PC-9 (cell line): ENCODE measurements at regions not wholly inside any gene's neighbourhood (a gene's known extent, or its start where the extent isn't known, plus 50 kb on each side); places are given as distances from the start of the nearest gene placed in this dataset.

Experiments used
- BruUV-seq: library from RNA; stranded (reverse); fragments of 400-500 nt; replicated peaks from 2 replicates; lab custom pipeline; 2021; lab: Mats Ljungman, UMichigan
- CTCF ChIA-PET: fragments of 300-600 bp; sonication (Branson Sonifier 250); formaldehyde crosslinking; loops from one replicate; lab custom pipeline; 2022; ENCODE audit warnings: antibody characterized with exemption; lab: Charles Lee
- POLR2A ChIA-PET: fragments of 300-600 bp; sonication (Branson Sonifier 250); formaldehyde crosslinking; loops from one replicate; lab custom pipeline; 2022; ENCODE audit warnings: antibody characterized with exemption; ENCODE audit not compliant: unreplicated experiment; lab: Charles Lee
- DNase-seq, 2 experiments: peaks; one replicate each; pipeline versions ENCODE4 v3.0.0 to v3.0.0-alpha.2; 2015 to 2022; ENCODE audit warnings: mixed read lengths in 1 of 2
- H2AFZ ChIP-seq: fragments of 200-600 bp; sonication (generic); 2 replicates; pipeline ENCODE4 v1.8.1; 2017; ENCODE audit warnings: antibody characterized with exemption
- H3F3A ChIP-seq: fragments of 200-600 bp; sonication (generic); 2 replicates; pipeline ENCODE4 v1.8.1; 2017; ENCODE audit warnings: antibody characterized with exemption, mild to moderate bottlenecking, low read depth; ENCODE audit not compliant: insufficient read depth
- H3K27ac ChIP-seq: fragments of 200-600 bp; sonication (generic); 2 replicates; pipeline ENCODE4 v1.6.1; 2016; ENCODE audit warnings: mixed run types
- H3K27me3 ChIP-seq: fragments of 200-600 bp; sonication (generic); 2 replicates; pipeline ENCODE4 v1.6.1; 2016; ENCODE audit warnings: low read depth, mixed run types; ENCODE audit not compliant: insufficient read depth
- H3K36me3 ChIP-seq: fragments of 200-600 bp; sonication (generic); 2 replicates; pipeline ENCODE4 v1.6.1; 2016; ENCODE audit warnings: low read depth, mixed run types
- H3K4me1 ChIP-seq: fragments of 200-600 bp; sonication (generic); replicated peaks from 2 replicates; pipeline ENCODE4 v1.6.1; 2016; ENCODE audit warnings: mixed run types; ENCODE audit not compliant: insufficient read depth
- H3K4me2 ChIP-seq: fragments of 200-600 bp; sonication (generic); 2 replicates; pipeline ENCODE4 v1.6.1; 2017; ENCODE audit warnings: mixed run types
- H3K4me3 ChIP-seq: fragments of 200-600 bp; sonication (generic); 2 replicates; pipeline ENCODE4 v1.6.1; 2016; ENCODE audit warnings: mixed run types
- H3K79me2 ChIP-seq: fragments of 200-600 bp; sonication (generic); 2 replicates; pipeline ENCODE4 v1.6.1; 2017; ENCODE audit warnings: low read depth, mixed run types
- H3K9me2 ChIP-seq: fragments of 200-600 bp; sonication (generic); 2 replicates; pipeline ENCODE4 v1.8.1; 2017; ENCODE audit warnings: mild to moderate bottlenecking; ENCODE audit not compliant: insufficient read depth
- H3K9me3 ChIP-seq: fragments of 200-600 bp; sonication (generic); 2 replicates; pipeline ENCODE4 v1.8.1; 2016; ENCODE audit warnings: low read depth; ENCODE audit not compliant: insufficient read depth
- H4K20me1 ChIP-seq: fragments of 200-600 bp; sonication (generic); 2 replicates; pipeline ENCODE4 v1.8.1; 2017; ENCODE audit not compliant: insufficient read depth
- CTCF ChIP-seq: fragments of 200-600 bp; sonication (generic); conservative IDR thresholded peaks from 2 replicates; pipeline ENCODE4 v1.6.1; 2017; ENCODE audit warnings: mixed run types, antibody characterized with exemption, mild to moderate bottlenecking, moderate library complexity
- EZH2 ChIP-seq: fragments of 200-600 bp; sonication (generic); IDR thresholded peaks from 2 replicates; pipeline ENCODE4 v1.8.0; 2017; ENCODE audit warnings: antibody characterized with exemption, low read depth
- intact Hi-C: fragments of 100-400 bp; cut with micrococcal nuclease; formaldehyde crosslinking; loops from one replicate; pipeline ENCODE4 v1.10.0; 2022; ENCODE audit not compliant: unreplicated experiment

DNA sequence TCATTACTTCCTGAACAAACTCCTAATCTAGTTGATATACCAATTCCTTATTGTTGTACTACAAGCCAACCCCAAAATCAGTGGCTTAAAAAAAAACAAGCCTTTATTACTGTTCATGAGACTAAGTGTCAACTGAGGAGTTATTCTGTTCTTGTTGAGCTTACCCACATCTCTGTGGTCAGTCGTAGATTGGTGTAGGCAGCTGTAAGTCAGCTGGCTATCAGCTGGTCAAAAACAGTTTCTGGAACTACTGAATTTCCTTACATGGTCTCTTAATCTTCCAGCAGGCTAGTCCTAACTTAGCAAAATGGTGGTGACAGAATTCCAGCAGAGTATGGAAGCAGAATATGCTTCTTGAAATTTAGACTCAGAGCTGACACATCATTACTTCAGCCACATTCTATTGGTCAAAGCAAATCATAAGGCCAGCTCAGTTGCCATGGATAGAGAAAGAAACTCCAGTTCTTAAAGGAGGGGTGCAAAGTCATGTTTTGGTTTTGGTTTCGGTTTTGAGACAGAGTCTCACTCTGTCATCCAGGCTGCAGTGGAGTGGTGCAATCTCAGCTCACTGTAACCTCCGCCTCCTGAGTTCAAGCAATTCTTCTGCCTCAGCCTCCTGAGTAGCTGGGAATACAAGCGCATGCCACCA is 386.1 kb upstream of the MPDZ start:
- H3K9me3 ChIP-seq = no peaks in the 10 kb centered on the region
- peak overlapping the region; percentile 28 for H3K4me2 ChIP-seq
- ChIA-PET CTCF (no interaction called here), POLR2A (no interaction called here)
- intact Hi-C loops = no loop called here
- no peaks in the 10 kb centered on the region for H3F3A ChIP-seq
- H3K27ac ChIP-seq = no peak overlapping the region
- no TSS peak for BruUV-seq
- no peak for DNase-seq
- H3K79me2 ChIP-seq = no peaks in the 10 kb centered on the region
- no peak overlapping the region for H2AFZ ChIP-seq
- H3K36me3 ChIP-seq = no peaks in the 10 kb centered on the region
- no peaks in the 10 kb centered on the region for H3K27me3 ChIP-seq
- no peaks in the 10 kb centered on the region for H3K9me2 ChIP-seq
- H3K4me1 ChIP-seq = no peaks in the 10 kb centered on the region
- H4K20me1 ChIP-seq = no peaks in the 10 kb centered on the region
- H3K4me3 ChIP-seq = no peak overlapping the region
- TF ChIP-seq CTCF = no peak
- no peak for TF ChIP-seq EZH2

GRCh38 chr9:13661014-13661413 is 381.5 kb upstream of the MPDZ start:
- H2AFZ ChIP-seq = no peak overlapping the region
- H3K4me2 ChIP-seq = no peak overlapping the region
- no peaks in the 10 kb centered on the region for H3K4me1 ChIP-seq
- BruUV-seq = no TSS peak
- no peaks in the 10 kb centered on the region for H3K79me2 ChIP-seq
- H4K20me1 ChIP-seq = no peaks in the 10 kb centered on the region
- DNase-seq = no peak
- no peaks in the 10 kb centered on the region for H3K36me3 ChIP-seq
- H3K9me3 ChIP-seq = no peaks in the 10 kb centered on the region
- POLR2A ChIA-PET = no interaction called here
- H3K27ac ChIP-seq = no peak overlapping the region
- TF ChIP-seq EZH2 = no peak
- TF ChIP-seq CTCF = no peak
- CTCF ChIA-PET = no interaction called here
- no peaks in the 10 kb centered on the region for H3F3A ChIP-seq
- H3K9me2 ChIP-seq = no peaks in the 10 kb centered on the region
- intact Hi-C loops = no loop called here
- H3K27me3 ChIP-seq = no peaks in the 10 kb centered on the region
- no peak overlapping the region for H3K4me3 ChIP-seq

GRCh38 chr9:13651969-13652663 is 372.6 kb upstream of the MPDZ start:
- no peak overlapping the region for H3K4me3 ChIP-seq
- H3K4me1 ChIP-seq = no peaks in the 10 kb centered on the region
- TF ChIP-seq EZH2 (no peak), CTCF (no peak)
- no peaks in the 10 kb centered on the region for H3K27me3 ChIP-seq
- ChIA-PET CTCF (no interaction called here), POLR2A (no interaction called here)
- BruUV-seq = no TSS peak
- H3K9me3 ChIP-seq = no peaks in the 10 kb centered on the region
- no peaks in the 10 kb centered on the region for H3K79me2 ChIP-seq
- no peak overlapping the region for H3K4me2 ChIP-seq
- no peaks in the 10 kb centered on the region for H4K20me1 ChIP-seq
- no peak for DNase-seq
- no peak overlapping the region for H2AFZ ChIP-seq
- H3K9me2 ChIP-seq = no peaks in the 10 kb centered on the region
- no peak overlapping the region for H3K27ac ChIP-seq
- no peaks in the 10 kb centered on the region for H3K36me3 ChIP-seq
- no peaks in the 10 kb centered on the region for H3F3A ChIP-seq
- intact Hi-C loops = no loop called here
